ENCODE measurements at regions not wholly inside any gene's neighbourhood (a gene's known extent, or its start where the extent isn't known, plus 50 kb on each side); places are given as distances from the start of the nearest gene placed in this dataset.

DNA sequence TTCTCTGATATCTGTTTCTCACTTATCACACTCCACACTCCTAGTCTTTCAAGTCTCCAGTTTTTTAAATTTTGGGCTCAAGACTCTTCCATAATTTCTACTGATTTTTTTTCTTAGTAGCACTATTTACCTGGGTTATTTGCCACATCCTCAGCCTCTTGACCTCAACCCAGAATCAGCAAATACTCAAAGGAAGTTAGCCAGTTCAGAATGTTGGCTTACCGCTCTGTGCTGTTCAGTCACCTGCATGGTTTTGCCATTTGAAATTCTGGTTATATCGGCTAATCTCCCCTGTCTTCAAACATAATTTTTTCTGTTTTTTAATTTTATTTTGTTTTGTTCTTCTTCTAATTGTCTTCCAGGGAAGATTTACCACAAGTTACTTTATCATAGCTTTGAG is 412.6 kb downstream of the PTH2R start:
- H3K27ac ChIP-seq (ENCODE audit: insufficient read depth, low read length) = no peak overlapping the region
- no peaks in the 10 kb centered on the region for H3K79me2 ChIP-seq (ENCODE audit: control insufficient read depth, insufficient read depth, low read length)
- H3K9ac ChIP-seq (ENCODE audit: insufficient read depth, low read length) = no peak overlapping the region
- no peaks in the 10 kb centered on the region for H3K9me3 ChIP-seq (ENCODE audit: control insufficient read depth, insufficient read depth, low read depth, low read length)
- no peaks in the 10 kb centered on the region for H4K20me1 ChIP-seq (ENCODE audit: control insufficient read depth, extremely low read depth, insufficient read depth, low read length)
- H3K36me3 ChIP-seq (ENCODE audit: control insufficient read depth, insufficient read depth, low read length) = no peaks in the 10 kb centered on the region
- H2AFZ ChIP-seq (ENCODE audit: low read length) = no peak overlapping the region
- H3K27me3 ChIP-seq (ENCODE audit: control insufficient read depth, insufficient read depth, low read length) = no peaks in the 10 kb centered on the region
- TF ChIP-seq, protein P1, sequence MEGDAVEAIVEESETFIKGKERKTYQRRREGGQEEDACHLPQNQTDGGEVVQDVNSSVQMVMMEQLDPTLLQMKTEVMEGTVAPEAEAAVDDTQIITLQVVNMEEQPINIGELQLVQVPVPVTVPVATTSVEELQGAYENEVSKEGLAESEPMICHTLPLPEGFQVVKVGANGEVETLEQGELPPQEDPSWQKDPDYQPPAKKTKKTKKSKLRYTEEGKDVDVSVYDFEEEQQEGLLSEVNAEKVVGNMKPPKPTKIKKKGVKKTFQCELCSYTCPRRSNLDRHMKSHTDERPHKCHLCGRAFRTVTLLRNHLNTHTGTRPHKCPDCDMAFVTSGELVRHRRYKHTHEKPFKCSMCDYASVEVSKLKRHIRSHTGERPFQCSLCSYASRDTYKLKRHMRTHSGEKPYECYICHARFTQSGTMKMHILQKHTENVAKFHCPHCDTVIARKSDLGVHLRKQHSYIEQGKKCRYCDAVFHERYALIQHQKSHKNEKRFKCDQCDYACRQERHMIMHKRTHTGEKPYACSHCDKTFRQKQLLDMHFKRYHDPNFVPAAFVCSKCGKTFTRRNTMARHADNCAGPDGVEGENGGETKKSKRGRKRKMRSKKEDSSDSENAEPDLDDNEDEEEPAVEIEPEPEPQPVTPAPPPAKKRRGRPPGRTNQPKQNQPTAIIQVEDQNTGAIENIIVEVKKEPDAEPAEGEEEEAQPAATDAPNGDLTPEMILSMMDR (conservative IDR thresholded peaks at IDR 0.05 in 1 of 2, IDR thresholded peaks at IDR 0.05 in 1 of 2; ENCODE audit: low read depth in 1 of 2, low read length in 2 of 2) = no peak
- no peaks in the 10 kb centered on the region for H3K4me1 ChIP-seq (ENCODE audit: control insufficient read depth, extremely low read depth, insufficient read depth, low read length)
- no peak overlapping the region for H3K4me2 ChIP-seq (ENCODE audit: extremely low read depth, insufficient read depth, low read length)
- no peak overlapping the region for H3K4me3 ChIP-seq (replicated peaks in 1 of 4; ENCODE audit: control extremely low read depth in 1 of 4, insufficient read depth in 1 of 4, low read depth in 3 of 4, low read length in 4 of 4)
- no peak for DNase-seq (ENCODE audit: low read depth in 2 of 2)

- Histone ChIP-seq H2AFZ (ENCODE audit: low read length) (no peak overlapping the region), H3K9ac (ENCODE audit: insufficient read depth, low read length) (no peak overlapping the region), H3K27me3 (ENCODE audit: control insufficient read depth, insufficient read depth, low read length) (no peaks in the 10 kb centered on the region), H3K4me2 (ENCODE audit: extremely low read depth, insufficient read depth, low read length) (no peak overlapping the region), H3K9me3 (ENCODE audit: control insufficient read depth, insufficient read depth, low read depth, low read length) (no peaks in the 10 kb centered on the region), H3K36me3 (ENCODE audit: control insufficient read depth, insufficient read depth, low read length) (no peaks in the 10 kb centered on the region), H3K4me3 (replicated peaks in 1 of 4; ENCODE audit: control extremely low read depth in 1 of 4, insufficient read depth in 1 of 4, low read depth in 3 of 4, low read length in 4 of 4) (no peak overlapping the region), H3K4me1 (ENCODE audit: control insufficient read depth, extremely low read depth, insufficient read depth, low read length) (no peaks in the 10 kb centered on the region), H3K27ac (ENCODE audit: insufficient read depth, low read length) (no peak overlapping the region), H4K20me1 (ENCODE audit: control insufficient read depth, extremely low read depth, insufficient read depth, low read length) (no peaks in the 10 kb centered on the region), H3K79me2 (ENCODE audit: control insufficient read depth, insufficient read depth, low read length) (no peaks in the 10 kb centered on the region)
- DNase-seq (ENCODE audit: low read depth in 2 of 2) = peak in 1 of 2 donors; percentile 0
- TF ChIP-seq, protein P1 (conservative IDR thresholded peaks at IDR 0.05 in 1 of 2, IDR thresholded peaks at IDR 0.05 in 1 of 2; ENCODE audit: low read depth in 1 of 2, low read length in 2 of 2) = no peak
- TF ChIP-seq EZH2 (IDR thresholded peaks at IDR 0.05; ENCODE audit: low read length, missing control alignments) = no peak
Measured at GRCh38 chr2:208820014-208820688, 413.6 kb downstream of the PTH2R start.

DNA sequence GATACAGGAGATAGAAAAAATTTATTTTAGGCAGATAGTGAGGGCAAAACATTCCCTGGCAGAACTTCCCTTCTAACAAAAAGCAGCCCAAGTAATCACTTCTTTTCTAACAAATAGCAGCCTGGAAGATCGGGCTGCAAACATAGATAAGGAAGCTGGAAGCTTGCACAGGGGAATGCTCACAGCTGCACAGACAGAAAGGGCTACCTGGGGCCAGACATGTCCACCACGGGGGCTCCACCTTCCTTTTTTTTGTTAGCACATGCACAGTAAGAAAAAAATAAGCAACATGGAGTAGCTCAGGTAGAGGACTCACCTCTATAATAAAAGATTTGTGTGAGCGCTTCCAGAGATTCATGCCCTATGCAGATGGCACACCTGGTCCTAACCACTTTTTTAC is 420.5 kb downstream of the PTH2R start:
- no peaks in the 10 kb centered on the region for H3K4me1 ChIP-seq (ENCODE audit: control insufficient read depth, extremely low read depth, insufficient read depth, low read length)
- H3K9me3 ChIP-seq (ENCODE audit: control insufficient read depth, insufficient read depth, low read depth, low read length) = no peaks in the 10 kb centered on the region
- H4K20me1 ChIP-seq (ENCODE audit: control insufficient read depth, extremely low read depth, insufficient read depth, low read length) = no peaks in the 10 kb centered on the region
- no peak overlapping the region for H2AFZ ChIP-seq (ENCODE audit: low read length)
- H3K27me3 ChIP-seq (ENCODE audit: control insufficient read depth, insufficient read depth, low read length) = no peaks in the 10 kb centered on the region
- no peaks in the 10 kb centered on the region for H3K79me2 ChIP-seq (ENCODE audit: control insufficient read depth, insufficient read depth, low read length)
- no peak overlapping the region for H3K27ac ChIP-seq (ENCODE audit: insufficient read depth, low read length)
- TF ChIP-seq, protein P1 (conservative IDR thresholded peaks at IDR 0.05 in 1 of 2, IDR thresholded peaks at IDR 0.05 in 1 of 2; ENCODE audit: low read depth in 1 of 2, low read length in 2 of 2) = no peak
- TF ChIP-seq EZH2 (IDR thresholded peaks at IDR 0.05; ENCODE audit: low read length, missing control alignments) = no peak
- H3K9ac ChIP-seq (ENCODE audit: insufficient read depth, low read length) = no peak overlapping the region
- H3K4me3 ChIP-seq (replicated peaks in 1 of 4; ENCODE audit: control extremely low read depth in 1 of 4, insufficient read depth in 1 of 4, low read depth in 3 of 4, low read length in 4 of 4) = no peak overlapping the region
- H3K4me2 ChIP-seq (ENCODE audit: extremely low read depth, insufficient read depth, low read length) = no peak overlapping the region
- no peaks in the 10 kb centered on the region for H3K36me3 ChIP-seq (ENCODE audit: control insufficient read depth, insufficient read depth, low read length)
- DNase-seq (ENCODE audit: low read depth in 2 of 2) = no peak
